ENCODE measurements at regions not wholly inside any gene's neighbourhood (a gene's known extent, or its start where the extent isn't known, plus 50 kb on each side); places are given as distances from the start of the nearest gene placed in this dataset.

- TF ChIP-seq CTCF (IDR thresholded peaks at IDR 0.05; ENCODE audit: insufficient read depth, low read length) = no peak
- TF ChIP-seq POLR2AphosphoS5 (IDR thresholded peaks at IDR 0.05; ENCODE audit: low read depth) = no peak
- TF ChIP-seq REST (IDR thresholded peaks at IDR 0.05; ENCODE audit: insufficient replicate concordance, low read depth) = no peak
- no peak for TF ChIP-seq SPI1 (IDR thresholded peaks at IDR 0.05; ENCODE audit: borderline replicate concordance, low read depth)
- no peak for TF ChIP-seq GABPA (IDR thresholded peaks at IDR 0.05; ENCODE audit: low read depth)
Observed at GRCh38 chr7:25597946-25598345, 369.7 kb upstream of the NPVF start.

Data from HL-60 (cell line).